ENCODE measurements at regions not wholly inside any gene's neighbourhood (a gene's known extent, or its start where the extent isn't known, plus 50 kb on each side); places are given as distances from the start of the nearest gene placed in this dataset.

DNA sequence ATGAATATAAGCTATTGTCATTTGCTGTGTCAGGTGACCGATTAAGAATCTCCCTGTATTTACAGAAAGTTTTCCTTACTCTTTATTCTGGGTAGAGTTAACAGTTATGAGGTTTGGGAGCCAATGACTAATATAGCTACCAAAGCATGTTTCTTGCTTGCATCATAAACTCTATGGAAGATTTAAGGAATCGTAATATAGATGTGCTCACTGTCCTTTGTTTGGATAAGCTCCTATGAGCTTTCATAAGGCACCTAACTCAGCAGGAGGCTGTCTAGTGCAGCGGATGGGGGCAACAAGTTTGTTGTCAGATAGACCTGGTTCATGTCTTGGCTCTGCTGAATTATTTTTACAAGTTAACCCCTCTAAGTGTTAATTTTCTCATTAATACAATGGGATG, 75.0 kb upstream of the PAQR3 start:
- POLR2A ChIA-PET, result no interaction called here
- CTCF ChIA-PET, result no interaction called here
- TF ChIP-seq, protein P1, sequence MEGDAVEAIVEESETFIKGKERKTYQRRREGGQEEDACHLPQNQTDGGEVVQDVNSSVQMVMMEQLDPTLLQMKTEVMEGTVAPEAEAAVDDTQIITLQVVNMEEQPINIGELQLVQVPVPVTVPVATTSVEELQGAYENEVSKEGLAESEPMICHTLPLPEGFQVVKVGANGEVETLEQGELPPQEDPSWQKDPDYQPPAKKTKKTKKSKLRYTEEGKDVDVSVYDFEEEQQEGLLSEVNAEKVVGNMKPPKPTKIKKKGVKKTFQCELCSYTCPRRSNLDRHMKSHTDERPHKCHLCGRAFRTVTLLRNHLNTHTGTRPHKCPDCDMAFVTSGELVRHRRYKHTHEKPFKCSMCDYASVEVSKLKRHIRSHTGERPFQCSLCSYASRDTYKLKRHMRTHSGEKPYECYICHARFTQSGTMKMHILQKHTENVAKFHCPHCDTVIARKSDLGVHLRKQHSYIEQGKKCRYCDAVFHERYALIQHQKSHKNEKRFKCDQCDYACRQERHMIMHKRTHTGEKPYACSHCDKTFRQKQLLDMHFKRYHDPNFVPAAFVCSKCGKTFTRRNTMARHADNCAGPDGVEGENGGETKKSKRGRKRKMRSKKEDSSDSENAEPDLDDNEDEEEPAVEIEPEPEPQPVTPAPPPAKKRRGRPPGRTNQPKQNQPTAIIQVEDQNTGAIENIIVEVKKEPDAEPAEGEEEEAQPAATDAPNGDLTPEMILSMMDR (IDR thresholded peaks at IDR 0.05; ENCODE audit: control extremely low read depth, extremely low read depth, low read depth, missing control alignments), result no peak
- DNase-seq (ENCODE audit: extremely low spot score), result no peak

DNA sequence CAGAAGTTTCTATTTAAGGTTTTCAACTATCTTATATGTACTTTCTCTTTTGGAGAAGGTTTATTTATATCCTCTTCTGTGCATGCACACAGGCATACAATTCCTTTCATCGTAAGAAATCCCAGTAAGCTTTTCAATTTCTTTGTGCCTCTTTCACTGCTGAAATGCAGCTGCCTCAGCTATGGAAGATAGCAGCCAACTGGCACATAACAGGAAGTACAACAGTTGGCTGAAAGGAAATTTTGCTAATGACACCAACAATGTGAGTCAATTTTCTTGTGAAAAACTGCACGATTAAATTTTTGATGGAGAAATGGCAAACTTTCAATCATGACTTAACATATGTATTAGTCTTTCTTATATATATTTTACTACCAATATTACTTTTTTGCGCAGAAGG, 74.5 kb upstream of the PAQR3 start:
- DNase-seq (ENCODE audit: extremely low spot score), result no peak
- ChIA-PET POLR2A (no interaction called here), CTCF (no interaction called here)
- TF ChIP-seq, protein P1 (IDR thresholded peaks at IDR 0.05; ENCODE audit: control extremely low read depth, extremely low read depth, low read depth, missing control alignments), result no peak

- ChIA-PET POLR2A (no interaction called here), CTCF (interaction anchor here (0.9 to 1.6 kb wide), 2 partner anchors 27 to 31 kb away, joined by 3 read pairs; no protein-coding TSS in a partner anchor)
- TF ChIP-seq, protein P1 (IDR thresholded peaks at IDR 0.05; ENCODE audit: control extremely low read depth, extremely low read depth, low read depth, missing control alignments), result no peak
- DNase-seq (ENCODE audit: extremely low spot score), result no peak
Observed at GRCh38 chr4:78990938-78991810, 51.9 kb upstream of the PAQR3 start.

- ChIA-PET CTCF (no interaction called here), POLR2A (no interaction called here)
- TF ChIP-seq, protein P1 (IDR thresholded peaks at IDR 0.05; ENCODE audit: control extremely low read depth, extremely low read depth, low read depth, missing control alignments), result no peak
- no peak for DNase-seq (ENCODE audit: extremely low spot score)
Observed at GRCh38 chr4:78989697-78990270, 50.5 kb upstream of the PAQR3 start.
